Upper lobe of left lung (tissue), 6 donors: ENCODE measurements at regions not wholly inside any gene's neighbourhood (a gene's known extent, or its start where the extent isn't known, plus 50 kb on each side); places are given as distances from the start of the nearest gene placed in this dataset.

Experiments used
- ATAC-seq, 2 donors: fragments of 200-7000 bp; cut with Tn5 transposase; one replicate each; pipeline ENCODE4 v1.9.1; 2022; ENCODE audit warnings: mild to moderate bottlenecking in 2 of 2, moderate library complexity in 2 of 2; ENCODE audit not compliant: low FRiP score in 2 of 2
- DNase-seq, 2 donors: peaks; one replicate each; pipeline ENCODE4 v3.0.0-alpha.2; 2019 to 2020
- H3K27ac ChIP-seq, 4 donors: fragments of 200-600 bp; sonication (generic); one replicate each; pipeline ENCODE4 v1.5.1; 2016 to 2019
- H3K27me3 ChIP-seq, 4 donors: fragments of 200-600 bp; sonication (generic); one replicate each; pipeline ENCODE4 v1.5.1; 2017 to 2019
- H3K36me3 ChIP-seq, 4 donors: fragments of 200-600 bp; sonication (generic); one replicate each; pipeline ENCODE4 v1.5.1; 2016 to 2019
- H3K4me1 ChIP-seq, 4 donors: fragments of 200-600 bp; sonication (generic); one replicate each; pipeline ENCODE4 v1.5.1; 2018 to 2019
- H3K4me3 ChIP-seq, 4 donors: fragments of 200-600 bp; sonication (generic); one replicate each; pipeline ENCODE4 v1.5.1; 2017 to 2019; ENCODE audit warnings: mild to moderate bottlenecking in 2 of 4, moderate library complexity in 1 of 4
- H3K9me3 ChIP-seq, 4 donors: fragments of 200-600 bp; sonication (generic); one replicate each; pipeline ENCODE4 v1.5.1; 2018 to 2019
- EP300 ChIP-seq, 4 donors: sonication (generic); formaldehyde crosslinking; IDR thresholded peaks; one replicate each; pipeline ENCODE4 v1.5.1; 2017; ENCODE audit warnings: antibody characterized with exemption in 4 of 4, control low read depth in 2 of 4
- POLR2A ChIP-seq, 4 donors: fragments of 450-650 bp; IDR thresholded peaks; one replicate each; pipeline ENCODE4 v1.5.1; 2016 to 2017; ENCODE audit warnings: antibody characterized with exemption in 4 of 4, mild to moderate bottlenecking in 2 of 4
- POLR2AphosphoS5 ChIP-seq, 2 donors: sonication (generic); formaldehyde crosslinking; IDR thresholded peaks; one replicate each; pipeline ENCODE4 v1.5.1; 2017; ENCODE audit warnings: antibody characterized with exemption in 2 of 2
- WGBS, 2 donors: methylation state at CpG; one replicate each; pipeline ENCODE4 v1.1.5; 2017 to 2018; 5-methylcytosine and 5-hydroxymethylcytosine counted together
- TF ChIP-seq, protein P1 (sequence below), 6 experiments: fragments of 450-650 bp in 4 of 6; fragments of 200-600 bp in 2 of 6; sonication (generic) in 2 of 6; IDR thresholded peaks; one replicate each; pipeline ENCODE4 v1.5.1; 2016 to 2019; ENCODE audit warnings: antibody characterized with exemption in 6 of 6
- donor health status: DM: no; HTN: no; CAD: no; lungs with moderate emphysema.
- donor health status: DM: no; HTN: yes; CAD: no; lungs with severe emphysema.

GRCh38 chr7:51783241-51783640 lies 466.6 kb upstream of the COBL start:
- no peak for ATAC-seq
- H3K27ac ChIP-seq: no peak overlapping the region
- no peaks in the 10 kb centered on the region for H3K9me3 ChIP-seq
- 36 to 59% methylated on average over 2 of the region's 2 CpGs for WGBS, 2 donors
- no peaks in the 10 kb centered on the region for H3K27me3 ChIP-seq
- no peak for DNase-seq
- H3K36me3 ChIP-seq: no peaks in the 10 kb centered on the region
- H3K4me1 ChIP-seq: no peaks in the 10 kb centered on the region
- no peak overlapping the region for H3K4me3 ChIP-seq
- TF ChIP-seq EP300 (IDR thresholded peaks at IDR 0.05) (no peak), POLR2AphosphoS5 (IDR thresholded peaks at IDR 0.05) (no peak), POLR2A (IDR thresholded peaks at IDR 0.05) (no peak)
- TF ChIP-seq, protein P1, sequence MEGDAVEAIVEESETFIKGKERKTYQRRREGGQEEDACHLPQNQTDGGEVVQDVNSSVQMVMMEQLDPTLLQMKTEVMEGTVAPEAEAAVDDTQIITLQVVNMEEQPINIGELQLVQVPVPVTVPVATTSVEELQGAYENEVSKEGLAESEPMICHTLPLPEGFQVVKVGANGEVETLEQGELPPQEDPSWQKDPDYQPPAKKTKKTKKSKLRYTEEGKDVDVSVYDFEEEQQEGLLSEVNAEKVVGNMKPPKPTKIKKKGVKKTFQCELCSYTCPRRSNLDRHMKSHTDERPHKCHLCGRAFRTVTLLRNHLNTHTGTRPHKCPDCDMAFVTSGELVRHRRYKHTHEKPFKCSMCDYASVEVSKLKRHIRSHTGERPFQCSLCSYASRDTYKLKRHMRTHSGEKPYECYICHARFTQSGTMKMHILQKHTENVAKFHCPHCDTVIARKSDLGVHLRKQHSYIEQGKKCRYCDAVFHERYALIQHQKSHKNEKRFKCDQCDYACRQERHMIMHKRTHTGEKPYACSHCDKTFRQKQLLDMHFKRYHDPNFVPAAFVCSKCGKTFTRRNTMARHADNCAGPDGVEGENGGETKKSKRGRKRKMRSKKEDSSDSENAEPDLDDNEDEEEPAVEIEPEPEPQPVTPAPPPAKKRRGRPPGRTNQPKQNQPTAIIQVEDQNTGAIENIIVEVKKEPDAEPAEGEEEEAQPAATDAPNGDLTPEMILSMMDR (IDR thresholded peaks at IDR 0.05): no peak

- no peaks in the 10 kb centered on the region for H3K27me3 ChIP-seq
- no peaks in the 10 kb centered on the region for H3K9me3 ChIP-seq
- H3K4me1 ChIP-seq: no peaks in the 10 kb centered on the region
- no peak for ATAC-seq
- no peak for DNase-seq
- no peak overlapping the region for H3K4me3 ChIP-seq
- no peak overlapping the region for H3K27ac ChIP-seq
- TF ChIP-seq, protein P1 (IDR thresholded peaks at IDR 0.05): no peak
- TF ChIP-seq POLR2A (IDR thresholded peaks at IDR 0.05) (no peak), POLR2AphosphoS5 (IDR thresholded peaks at IDR 0.05) (no peak), EP300 (IDR thresholded peaks at IDR 0.05) (no peak)
- no peaks in the 10 kb centered on the region for H3K36me3 ChIP-seq
- WGBS, 2 donors: 79 to 82% methylated on average over 2 of the region's 2 CpGs
Observed at GRCh38 chr7:51778121-51778520, 461.5 kb upstream of the COBL start.

- DNase-seq (peak in 1 of 2 donors; percentile 25), ATAC-seq (no peak)
- Histone ChIP-seq H3K4me3 (no peak overlapping the region), H3K4me1 (no peaks in the 10 kb centered on the region), H3K27me3 (no peaks in the 10 kb centered on the region), H3K27ac (no peak overlapping the region), H3K36me3 (no peaks in the 10 kb centered on the region), H3K9me3 (no peaks in the 10 kb centered on the region)
- no peak for TF ChIP-seq EP300 (IDR thresholded peaks at IDR 0.05)
- 79 to 80% methylated on average over 7 of the region's 7 CpGs for WGBS, 2 donors
Observed at GRCh38 chr7:51774178-51774577, 457.6 kb upstream of the COBL start.

- WGBS, 2 donors: 64 to 70% methylated on average over 2 of the region's 2 CpGs
- no peaks in the 10 kb centered on the region for H3K9me3 ChIP-seq
Observed at GRCh38 chr7:51772190-51772589, 455.6 kb upstream of the COBL start.

GRCh38 chr7:51764976-51765375 lies 448.4 kb upstream of the COBL start:
- Histone ChIP-seq H3K27me3 (no peaks in the 10 kb centered on the region), H3K4me1 (no peaks in the 10 kb centered on the region), H3K9me3 (no peaks in the 10 kb centered on the region), H3K36me3 (no peaks in the 10 kb centered on the region), H3K27ac (no peak overlapping the region), H3K4me3 (no peak overlapping the region)
- TF ChIP-seq POLR2A (IDR thresholded peaks at IDR 0.05) (no peak), POLR2AphosphoS5 (IDR thresholded peaks at IDR 0.05) (no peak), EP300 (IDR thresholded peaks at IDR 0.05) (no peak)
- TF ChIP-seq, protein P1 (IDR thresholded peaks at IDR 0.05): no peak
- DNase-seq (no peak), ATAC-seq (no peak)
- 71 to 72% methylated on average over 2 of the region's 2 CpGs for WGBS, 2 donors

More at GRCh38 chr7:51772190-51772589, 455.6 kb upstream of the COBL start:
- Histone ChIP-seq H3K4me3 (no peak overlapping the region), H3K27ac (no peak overlapping the region), H3K4me1 (no peaks in the 10 kb centered on the region), H3K36me3 (no peaks in the 10 kb centered on the region), H3K27me3 (no peaks in the 10 kb centered on the region)
- TF ChIP-seq EP300 (IDR thresholded peaks at IDR 0.05): no peak
- TF ChIP-seq POLR2AphosphoS5 (IDR thresholded peaks at IDR 0.05): no peak
- TF ChIP-seq, protein P1 (IDR thresholded peaks at IDR 0.05): no peak
- DNase-seq: no peak
- ATAC-seq: no peak
